SK-N-SH (cell line): ENCODE measurements at regions not wholly inside any gene's neighbourhood (a gene's known extent, or its start where the extent isn't known, plus 50 kb on each side); places are given as distances from the start of the nearest gene placed in this dataset.

Experiments
- CTCF ChIA-PET: fragments of 300-600, 350-600 bp; formaldehyde crosslinking; extraction: SDS; loops from one replicate; lab custom pipeline; 2021; lab: Yijun Ruan, JAX
- POLR2A ChIA-PET: fragments of 350-600 bp; sonication (Branson Sonifier 250); formaldehyde crosslinking; extraction: SDS; loops from one replicate; lab custom pipeline; 2020; ENCODE audit warnings: antibody characterized with exemption, inconsistent platforms; lab: Yijun Ruan, JAX
- DNase-seq: peaks from one replicate; pipeline ENCODE4 v3.0.0; 2012
- H2AFZ ChIP-seq: fragments of 200-600 bp; sonication (generic); 2 replicates; pipeline ENCODE4 v1.8.1; 2016; ENCODE audit warnings: antibody characterized with exemption, mild to moderate bottlenecking, low read depth
- H3F3A ChIP-seq: fragments of 200-600 bp; sonication (generic); replicated peaks from 2 replicates; pipeline ENCODE3; 2016; ENCODE audit warnings: antibody characterized with exemption, mild to moderate bottlenecking; ENCODE audit not compliant: insufficient read depth
- H3K27ac ChIP-seq, 2 experiments: fragments of 200-500 bp in 1 of 2; fragments of 200-600 bp in 1 of 2; sonication (Bioruptor generic) in 1 of 2; sonication (generic), shearing (Covaris generic) in 1 of 2; 2 replicates each; pipeline versions ENCODE4 v1.5.1 to v1.6.1; 2014 to 2016; ENCODE audit warnings: low read depth in 2 of 2, inconsistent platforms in 1 of 2, low read length in 1 of 2, mild to moderate bottlenecking in 1 of 2, mixed read lengths in 1 of 2
- H3K27me3 ChIP-seq: fragments of 200-600 bp; sonication (generic), shearing (Covaris generic); 2 replicates; pipeline ENCODE4 v1.6.1; 2016; ENCODE audit warnings: mixed run types; ENCODE audit not compliant: insufficient read depth
- H3K36me3 ChIP-seq, 2 experiments: fragments of 200-500 bp in 1 of 2; fragments of 200-600 bp in 1 of 2; sonication (Bioruptor generic) in 1 of 2; sonication (generic) in 1 of 2; replicated peaks in 1 of 2; 2 replicates each; pipeline versions ENCODE3 to v1.5.1; 2014 to 2016; ENCODE audit warnings: low read length in 1 of 2, mild to moderate bottlenecking in 1 of 2; ENCODE audit not compliant: insufficient read depth in 2 of 2, control insufficient read depth in 1 of 2
- H3K4me1 ChIP-seq, 2 experiments: fragments of 200-500 bp in 1 of 2; fragments of 200-600 bp in 1 of 2; sonication (Bioruptor generic) in 1 of 2; sonication (generic), shearing (Covaris generic) in 1 of 2; 2 replicates each; pipeline versions ENCODE4 v1.5.1 to v1.6.1; 2014 to 2016; ENCODE audit warnings: low read depth in 1 of 2, low read length in 1 of 2, mixed run types in 1 of 2; ENCODE audit not compliant: insufficient read depth in 2 of 2, control insufficient read depth in 1 of 2
- H3K4me2 ChIP-seq: fragments of 200-600 bp; sonication (generic), shearing (Covaris generic); 2 replicates; pipeline ENCODE4 v1.6.1; 2017; ENCODE audit warnings: mixed run types
- H3K4me3 ChIP-seq, 2 experiments: fragments of 200-500 bp in 1 of 2; fragments of 200-600 bp in 1 of 2; sonication (Bioruptor generic) in 1 of 2; sonication (generic), shearing (Covaris generic) in 1 of 2; 2 replicates each; pipeline versions ENCODE4 v1.5.1 to v1.8.1; 2014 to 2016; ENCODE audit warnings: low read depth in 2 of 2, inconsistent platforms in 1 of 2, low read length in 1 of 2, mild to moderate bottlenecking in 1 of 2, mixed read lengths in 1 of 2, moderate library complexity in 1 of 2
- H3K79me2 ChIP-seq: fragments of 200-600 bp; sonication (generic); 2 replicates; pipeline ENCODE4 v1.8.1; 2017; ENCODE audit warnings: mild to moderate bottlenecking; ENCODE audit not compliant: insufficient read depth
- H3K9ac ChIP-seq: fragments of 200-600 bp; sonication (generic); 2 replicates; pipeline ENCODE4 v1.6.1; 2017; ENCODE audit warnings: mixed run types
- H3K9me2 ChIP-seq: fragments of 200-600 bp; sonication (generic); 2 replicates; pipeline ENCODE4 v1.6.1; 2017; ENCODE audit warnings: mixed run types
- H3K9me3 ChIP-seq: fragments of 200-600 bp; sonication (generic); 2 replicates; pipeline ENCODE4 v1.6.1; 2017; ENCODE audit warnings: mixed run types, mild to moderate bottlenecking, moderate library complexity
- H4K20me1 ChIP-seq: fragments of 200-600 bp; sonication (generic); 2 replicates; pipeline ENCODE4 v1.6.1; 2017; ENCODE audit warnings: mild to moderate bottlenecking, mixed run types; ENCODE audit not compliant: insufficient read depth
- CHD2 ChIP-seq: fragments of 150-350 bp; IDR thresholded peaks from 2 replicates; pipeline ENCODE4 v1.6.1; 2018; ENCODE audit warnings: low read length; ENCODE audit not compliant: partially characterized antibody
- EP300 ChIP-seq, 2 experiments: IDR thresholded peaks; 2 replicates each; pipeline versions ENCODE4 v1.4.0 to v1.6.1; 2012; ENCODE audit warnings: borderline replicate concordance in 1 of 2, low read depth in 1 of 2, low read length in 1 of 2
- GABPA ChIP-seq: IDR thresholded peaks from 2 replicates; pipeline ENCODE4 v1.4.0; 2012; ENCODE audit warnings: low read depth, mild to moderate bottlenecking
- MEF2A ChIP-seq: IDR thresholded peaks from 2 replicates; pipeline ENCODE4 v1.4.0; 2012; ENCODE audit warnings: low read depth, borderline replicate concordance
- NFIC ChIP-seq: IDR thresholded peaks from 2 replicates; pipeline ENCODE4 v1.4.0; 2012; ENCODE audit warnings: borderline replicate concordance
- NRF1 ChIP-seq: IDR thresholded peaks from 2 replicates; pipeline ENCODE4 v1.6.1; 2012; ENCODE audit warnings: low read depth, mild to moderate bottlenecking, low read length
- RCOR1 ChIP-seq: fragments of 150-350 bp; IDR thresholded peaks from 2 replicates; pipeline ENCODE4 v1.6.1; 2017; ENCODE audit warnings: antibody characterized with exemption, low read length
- RFX5 ChIP-seq: IDR thresholded peaks from 2 replicates; pipeline ENCODE4 v1.6.1; 2012; ENCODE audit warnings: mild to moderate bottlenecking, improper control_type of control experiment, low read length
- RXRA ChIP-seq: IDR thresholded peaks from 2 replicates; pipeline ENCODE4 v1.4.0; 2012; ENCODE audit warnings: low read depth, mild to moderate bottlenecking, borderline replicate concordance
- SIN3A ChIP-seq: IDR thresholded peaks from 2 replicates; pipeline ENCODE4 v1.6.1; 2012; ENCODE audit warnings: low read depth, mild to moderate bottlenecking, low read length, moderate library complexity, borderline replicate concordance
- SMC3 ChIP-seq: IDR thresholded peaks from 2 replicates; pipeline ENCODE4 v1.6.1; 2012; ENCODE audit warnings: low read depth, low read length, improper control_type of control experiment
- TAF1 ChIP-seq: IDR thresholded peaks from 2 replicates; pipeline ENCODE4 v1.6.1; 2012; ENCODE audit warnings: low read depth, mild to moderate bottlenecking, low read length, moderate library complexity, borderline replicate concordance
- YY1 ChIP-seq: IDR thresholded peaks from 2 replicates; pipeline ENCODE4 v1.4.0; 2012; ENCODE audit warnings: low read depth, mild to moderate bottlenecking
- TF ChIP-seq, protein P1 (sequence below): IDR thresholded peaks from 2 replicates; pipeline ENCODE4 v1.6.1; 2012; ENCODE audit warnings: mild to moderate bottlenecking, low read depth, low read length, moderate library complexity
- TF ChIP-seq, protein P2 (sequence below): fragments of 150-350 bp; IDR thresholded peaks from 2 replicates; pipeline ENCODE4 v1.6.1; 2016; ENCODE audit warnings: mild to moderate bottlenecking, low read depth, low read length
- TF ChIP-seq, protein P3 (sequence below): IDR thresholded peaks from 2 replicates; pipeline ENCODE4 v1.4.0; 2012; ENCODE audit warnings: low read depth

DNA sequence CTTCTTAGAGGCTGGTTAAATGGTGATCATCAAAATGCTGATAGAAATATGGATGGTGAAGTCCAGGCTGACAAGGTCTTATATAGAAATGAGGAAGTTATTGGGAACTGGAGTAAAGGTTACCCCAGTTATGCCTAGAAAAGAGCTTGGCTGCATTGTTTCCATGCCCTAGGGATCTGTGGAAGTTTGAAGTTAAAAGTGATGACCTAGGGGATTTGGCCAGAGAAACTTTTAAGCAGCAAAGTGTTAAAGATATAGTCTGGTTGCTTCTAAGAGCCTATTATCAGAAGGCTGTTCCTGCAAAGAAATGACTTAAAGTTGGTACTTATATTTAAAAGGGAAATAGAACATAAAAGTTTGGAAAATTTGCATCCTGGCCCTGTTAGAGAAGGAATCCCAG is 200.3 kb downstream of the ICE1 start:
- TF ChIP-seq SIN3A (no peak), NRF1 (no peak), TAF1 (no peak), GABPA (no peak), SMC3 (no peak), MEF2A (no peak), CHD2 (no peak), EP300 (IDR thresholded peaks at IDR 0.05; ENCODE audit: borderline replicate concordance in 1 of 2, low read depth in 1 of 2, low read length in 1 of 2) (no peak), YY1 (no peak), NFIC (no peak), RFX5 (no peak), RXRA (no peak), RCOR1 (no peak)
- TF ChIP-seq, protein P1, sequence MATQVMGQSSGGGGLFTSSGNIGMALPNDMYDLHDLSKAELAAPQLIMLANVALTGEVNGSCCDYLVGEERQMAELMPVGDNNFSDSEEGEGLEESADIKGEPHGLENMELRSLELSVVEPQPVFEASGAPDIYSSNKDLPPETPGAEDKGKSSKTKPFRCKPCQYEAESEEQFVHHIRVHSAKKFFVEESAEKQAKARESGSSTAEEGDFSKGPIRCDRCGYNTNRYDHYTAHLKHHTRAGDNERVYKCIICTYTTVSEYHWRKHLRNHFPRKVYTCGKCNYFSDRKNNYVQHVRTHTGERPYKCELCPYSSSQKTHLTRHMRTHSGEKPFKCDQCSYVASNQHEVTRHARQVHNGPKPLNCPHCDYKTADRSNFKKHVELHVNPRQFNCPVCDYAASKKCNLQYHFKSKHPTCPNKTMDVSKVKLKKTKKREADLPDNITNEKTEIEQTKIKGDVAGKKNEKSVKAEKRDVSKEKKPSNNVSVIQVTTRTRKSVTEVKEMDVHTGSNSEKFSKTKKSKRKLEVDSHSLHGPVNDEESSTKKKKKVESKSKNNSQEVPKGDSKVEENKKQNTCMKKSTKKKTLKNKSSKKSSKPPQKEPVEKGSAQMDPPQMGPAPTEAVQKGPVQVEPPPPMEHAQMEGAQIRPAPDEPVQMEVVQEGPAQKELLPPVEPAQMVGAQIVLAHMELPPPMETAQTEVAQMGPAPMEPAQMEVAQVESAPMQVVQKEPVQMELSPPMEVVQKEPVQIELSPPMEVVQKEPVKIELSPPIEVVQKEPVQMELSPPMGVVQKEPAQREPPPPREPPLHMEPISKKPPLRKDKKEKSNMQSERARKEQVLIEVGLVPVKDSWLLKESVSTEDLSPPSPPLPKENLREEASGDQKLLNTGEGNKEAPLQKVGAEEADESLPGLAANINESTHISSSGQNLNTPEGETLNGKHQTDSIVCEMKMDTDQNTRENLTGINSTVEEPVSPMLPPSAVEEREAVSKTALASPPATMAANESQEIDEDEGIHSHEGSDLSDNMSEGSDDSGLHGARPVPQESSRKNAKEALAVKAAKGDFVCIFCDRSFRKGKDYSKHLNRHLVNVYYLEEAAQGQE, result no peak
- TF ChIP-seq, protein P2, sequence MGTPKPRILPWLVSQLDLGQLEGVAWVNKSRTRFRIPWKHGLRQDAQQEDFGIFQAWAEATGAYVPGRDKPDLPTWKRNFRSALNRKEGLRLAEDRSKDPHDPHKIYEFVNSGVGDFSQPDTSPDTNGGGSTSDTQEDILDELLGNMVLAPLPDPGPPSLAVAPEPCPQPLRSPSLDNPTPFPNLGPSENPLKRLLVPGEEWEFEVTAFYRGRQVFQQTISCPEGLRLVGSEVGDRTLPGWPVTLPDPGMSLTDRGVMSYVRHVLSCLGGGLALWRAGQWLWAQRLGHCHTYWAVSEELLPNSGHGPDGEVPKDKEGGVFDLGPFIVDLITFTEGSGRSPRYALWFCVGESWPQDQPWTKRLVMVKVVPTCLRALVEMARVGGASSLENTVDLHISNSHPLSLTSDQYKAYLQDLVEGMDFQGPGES, result no peak
- TF ChIP-seq, protein P3, sequence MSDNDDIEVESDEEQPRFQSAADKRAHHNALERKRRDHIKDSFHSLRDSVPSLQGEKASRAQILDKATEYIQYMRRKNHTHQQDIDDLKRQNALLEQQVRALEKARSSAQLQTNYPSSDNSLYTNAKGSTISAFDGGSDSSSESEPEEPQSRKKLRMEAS, result no peak
- TF ChIP-seq, all 33 proteins: peak for 0
- Histone ChIP-seq H4K20me1 (no peaks in the 10 kb centered on the region), H3K36me3 (no peaks in the 10 kb centered on the region), H3K27ac (no peak overlapping the region), H3K4me2 (no peak overlapping the region), H3F3A (no peaks in the 10 kb centered on the region), H2AFZ (no peak overlapping the region), H3K27me3 (no peaks in the 10 kb centered on the region), H3K9me2 (no peaks in the 10 kb centered on the region), H3K4me3 (no peak overlapping the region), H3K9me3 (no peaks in the 10 kb centered on the region), H3K9ac (no peak overlapping the region), H3K4me1 (peaks cover 0 to 4% of the 10 kb centered on the region in 2 experiments; a peak in 2 of 4 replicates), H3K79me2 (no peaks in the 10 kb centered on the region)
- POLR2A ChIA-PET, result no interaction called here
- DNase-seq, result no peak
- CTCF ChIA-PET, result interaction anchor here (0.7 kb wide), 1 partner anchor 1123 kb away, joined by 3 read pairs; no protein-coding TSS in a partner anchor
